ENCODE measurements at regions not wholly inside any gene's neighbourhood (a gene's known extent, or its start where the extent isn't known, plus 50 kb on each side); places are given as distances from the start of the nearest gene placed in this dataset.

GRCh38 chr5:163309914-163310313, 127.5 kb upstream of the CCNG1 start:
- Histone ChIP-seq H3F3A (replicated peaks; ENCODE audit: low read depth) (no peaks in the 10 kb centered on the region), H3K4me2 (no peak overlapping the region), H2AFZ (no peak overlapping the region), H3K79me2 (replicated peaks; ENCODE audit: insufficient read depth) (no peaks in the 10 kb centered on the region), H3K36me3 (ENCODE audit: insufficient read depth) (peaks cover 6% of the 10 kb centered on the region; the same call in 1 of the 2 replicates), H3K27me3 (ENCODE audit: insufficient read depth) (no peaks in the 10 kb centered on the region), H4K20me1 (replicated peaks; ENCODE audit: insufficient read depth) (no peaks in the 10 kb centered on the region), H3K4me3 (no peak overlapping the region), H3K4me1 (ENCODE audit: insufficient read depth) (peaks cover 7% of the 10 kb centered on the region; the same call in 1 of the 2 replicates), H3K9me2 (ENCODE audit: insufficient read depth) (peaks cover 6% of the 10 kb centered on the region; the same call in 1 of the 2 replicates), H3K27ac (ENCODE audit: low read depth) (no peak overlapping the region)
- Mint-ChIP-seq H3K4me3 (no peak overlapping the region), H3K36me3 (ENCODE audit: low read depth) (peaks cover 33% of the 10 kb centered on the region), H3K4me1 (peaks cover 12% of the 10 kb centered on the region; the same call in 2 of the 3 replicates), H3K27me3 (ENCODE audit: insufficient read depth, low read depth, poor library complexity) (no peaks in the 10 kb centered on the region), H3K9me3 (peaks cover 25% of the 10 kb centered on the region), H3K27ac (no peak overlapping the region)
- no peak for ATAC-seq
- TF ChIP-seq JUNB (IDR thresholded peaks at IDR 0.05; ENCODE audit: unreplicated experiment) (no peak), STAT1 (IDR thresholded peaks at IDR 0.05; ENCODE audit: unreplicated experiment) (no peak), EZH2 (IDR thresholded peaks at IDR 0.05; ENCODE audit: low read depth, unreplicated experiment) (no peak), CTCF (conservative IDR thresholded peaks at IDR 0.05; ENCODE audit: low read depth in 2 of 2) (no peak)
- DNase-seq (ENCODE audit: low spot score): no peak

- H3K27ac Mint-ChIP-seq: no peak overlapping the region
- Histone ChIP-seq H3K36me3 (ENCODE audit: insufficient read depth) (peaks cover 6% of the 10 kb centered on the region; the same call in 1 of the 2 replicates), H4K20me1 (replicated peaks; ENCODE audit: insufficient read depth) (no peaks in the 10 kb centered on the region), H3K27me3 (ENCODE audit: insufficient read depth) (no peaks in the 10 kb centered on the region), H3K27ac (ENCODE audit: low read depth) (no peak overlapping the region), H2AFZ (no peak overlapping the region), H3K4me2 (no peak overlapping the region), H3K9me2 (ENCODE audit: insufficient read depth) (peaks cover 6% of the 10 kb centered on the region; the same call in 1 of the 2 replicates), H3F3A (replicated peaks; ENCODE audit: low read depth) (no peaks in the 10 kb centered on the region), H3K4me3 (no peak overlapping the region), H3K79me2 (replicated peaks; ENCODE audit: insufficient read depth) (no peaks in the 10 kb centered on the region), H3K4me1 (ENCODE audit: insufficient read depth) (peaks cover 7% of the 10 kb centered on the region; the same call in 1 of the 2 replicates)
- ATAC-seq: no peak
- no peak for DNase-seq (ENCODE audit: low spot score)
- H3K27me3 Mint-ChIP-seq (ENCODE audit: insufficient read depth, low read depth, poor library complexity): no peaks in the 10 kb centered on the region
- no peak overlapping the region for H3K4me3 Mint-ChIP-seq
- peaks cover 25% of the 10 kb centered on the region for H3K9me3 Mint-ChIP-seq
- H3K36me3 Mint-ChIP-seq (ENCODE audit: low read depth): peaks cover 36% of the 10 kb centered on the region
- H3K4me1 Mint-ChIP-seq: peaks cover 12% of the 10 kb centered on the region; the same call in 2 of the 3 replicates
- TF ChIP-seq ZNF331 (CRISPR knock-in tag; IDR thresholded peaks at IDR 0.05; ENCODE audit: low read depth) (no peak), CTCF (conservative IDR thresholded peaks at IDR 0.05; ENCODE audit: low read depth in 2 of 2) (no peak), REST (IDR thresholded peaks at IDR 0.05; ENCODE audit: unreplicated experiment) (no peak), CREB1 (CRISPR knock-in tag; IDR thresholded peaks at IDR 0.05; ENCODE audit: low read depth) (no peak)
Measured at GRCh38 chr5:163310997-163311396, 126.4 kb upstream of the CCNG1 start.

Data from GM23338 (cell line).